ENCODE measurements at regions not wholly inside any gene's neighbourhood (a gene's known extent, or its start where the extent isn't known, plus 50 kb on each side); places are given as distances from the start of the nearest gene placed in this dataset.
"Not testable (repeated sequence)": the region's sequence is repeated elsewhere in the genome, so short reads cannot be mapped to it uniquely, and the experiment has no call there.

- TF ChIP-seq EP300 (IDR thresholded peaks at IDR 0.05), result no peak
- no peak for TF ChIP-seq CTCF (IDR thresholded peaks at IDR 0.05)
- TF ChIP-seq POLR2A (IDR thresholded peaks at IDR 0.05), result no peak
- Histone ChIP-seq H3K27me3 (no peaks in the 10 kb centered on the region), H3K4me1 (ENCODE audit: insufficient read depth) (no peaks in the 10 kb centered on the region), H3K36me3 (no peaks in the 10 kb centered on the region), H3K9me3 (no peaks in the 10 kb centered on the region), H3K27ac (no peak overlapping the region), H3K4me3 (no peak overlapping the region)
- intact Hi-C loops (cut with DNase I), result no loop called here
- 38 to 44% (median 43%) methylated on average over 4 of the region's 4 CpGs for WGBS, 3 donors
- DNase-seq, result no peak
Observed at GRCh38 chr1:96598416-96599168, 123.0 kb upstream of the PTBP2 start.

GRCh38 chr1:96604620-96605019 lies 117.0 kb upstream of the PTBP2 start:
- H3K27me3 ChIP-seq; intact Hi-C loops (cut with DNase I); H3K9me3 ChIP-seq; H3K4me1 ChIP-seq (ENCODE audit: insufficient read depth); DNase-seq; H3K4me3 ChIP-seq; H3K36me3 ChIP-seq; H3K27ac ChIP-seq: not testable (repeated sequence)
- WGBS, 3 donors, result 91 to 94% (median 91%) methylated on average over 15 to 16 of the region's 16 CpGs

GRCh38 chr1:96617375-96617774 lies 104.2 kb upstream of the PTBP2 start:
- H3K27me3 ChIP-seq; H3K4me3 ChIP-seq; intact Hi-C loops (cut with DNase I); H3K4me1 ChIP-seq (ENCODE audit: insufficient read depth); H3K9me3 ChIP-seq; DNase-seq; H3K36me3 ChIP-seq; H3K27ac ChIP-seq: not testable (repeated sequence)
- WGBS, 3 donors, result 92 to 98% (median 92%) methylated on average over 5 of the region's 5 CpGs

GRCh38 chr1:96632045-96632664 lies 89.4 kb upstream of the PTBP2 start:
- TF ChIP-seq EP300 (IDR thresholded peaks at IDR 0.05) (no peak), CTCF (IDR thresholded peaks at IDR 0.05) (no peak), POLR2A (IDR thresholded peaks at IDR 0.05) (no peak)

GRCh38 chr1:96633695-96634094 lies 87.9 kb upstream of the PTBP2 start:
- no peak for DNase-seq
- Histone ChIP-seq H3K9me3 (no peaks in the 10 kb centered on the region), H3K4me3 (no peak overlapping the region), H3K27ac (no peak overlapping the region), H3K27me3 (no peaks in the 10 kb centered on the region), H3K36me3 (no peaks in the 10 kb centered on the region), H3K4me1 (ENCODE audit: insufficient read depth) (no peaks in the 10 kb centered on the region)
- WGBS, 3 donors, result 86 to 93% (median 89%) methylated on average over 3 of the region's 3 CpGs
- TF ChIP-seq POLR2A (IDR thresholded peaks at IDR 0.05), result no peak
- no peak for TF ChIP-seq EP300 (IDR thresholded peaks at IDR 0.05)
- no peak for TF ChIP-seq CTCF (IDR thresholded peaks at IDR 0.05)
- intact Hi-C loops (cut with DNase I), result no loop called here

More at GRCh38 chr1:96632045-96632664, 89.4 kb upstream of the PTBP2 start:
- Histone ChIP-seq H3K36me3 (no peaks in the 10 kb centered on the region), H3K27ac (no peak overlapping the region), H3K4me3 (no peak overlapping the region), H3K27me3 (no peaks in the 10 kb centered on the region), H3K9me3 (no peaks in the 10 kb centered on the region), H3K4me1 (ENCODE audit: insufficient read depth) (no peaks in the 10 kb centered on the region)
- DNase-seq, result no peak
- intact Hi-C loops (cut with DNase I), result no loop called here
- WGBS, 3 donors, result 70 to 83% (median 78%) methylated on average over 1 of the region's 1 CpG
